HEK293T (cell line): ENCODE measurements at regions not wholly inside any gene's neighbourhood (a gene's known extent, or its start where the extent isn't known, plus 50 kb on each side); places are given as distances from the start of the nearest gene placed in this dataset.

ENCODE experiments used
- FOXM1 ChIP-seq: fragments of 450-650 bp; IDR thresholded peaks from 2 replicates; pipeline ENCODE4 v1.6.1; 2017; ENCODE audit warnings: mild to moderate bottlenecking, borderline replicate concordance
- L3MBTL2 ChIP-seq: fragments of 450-650 bp; conservative IDR thresholded peaks from 2 replicates; pipeline ENCODE4 v1.6.1; 2016; ENCODE audit warnings: mild to moderate bottlenecking
- SUZ12 ChIP-seq: fragments of 450-650 bp; IDR thresholded peaks from 2 replicates; pipeline ENCODE4 v1.6.1; 2016; ENCODE audit warnings: mild to moderate bottlenecking
- ZNF384 ChIP-seq: fragments of 450-650 bp; IDR thresholded peaks from 2 replicates; pipeline ENCODE4 v1.6.1; 2016

DNA sequence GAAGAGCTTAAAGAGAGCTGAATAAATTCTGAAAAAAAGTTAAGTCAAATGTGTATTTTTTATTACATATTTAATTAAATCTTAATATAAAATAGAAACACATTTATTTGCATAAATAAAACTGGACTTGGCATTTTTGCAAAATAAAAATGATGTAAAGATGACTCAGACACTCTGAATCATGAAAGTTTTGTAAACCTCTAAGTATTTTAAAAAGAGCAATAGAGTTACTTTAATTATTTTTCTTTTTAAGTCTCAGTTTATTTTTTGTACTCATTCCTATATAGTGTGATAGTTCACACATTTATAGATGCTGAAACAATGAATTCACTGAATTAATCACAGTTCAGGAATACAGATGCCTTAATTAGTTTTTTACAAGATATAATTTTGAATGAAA is 109.9 kb upstream of the DTNA start:
- TF ChIP-seq SUZ12 (no peak), L3MBTL2 (no peak), FOXM1 (no peak), ZNF384 (no peak)
